Left ventricle myocardium superior (tissue), 1 donor: ENCODE measurements at regions not wholly inside any gene's neighbourhood (a gene's known extent, or its start where the extent isn't known, plus 50 kb on each side); places are given as distances from the start of the nearest gene placed in this dataset.

Experiments
- ATAC-seq: fragments of 200-7000 bp; cut with Tn5 transposase; one replicate; pipeline ENCODE4 v1.9.1; 2020; ENCODE audit warnings: mild to moderate bottlenecking, moderate library complexity
- DNase-seq: peaks from one replicate; pipeline ENCODE4 v3.0.0-alpha.2; 2020
- intact Hi-C: fragments of 100-400 bp; cut with micrococcal nuclease; formaldehyde crosslinking; loops from one replicate; pipeline ENCODE4 v1.11.0; 2022
- donor health status: DM: no; HTN: yes; CAD: no; lungs with severe emphysema.

DNA sequence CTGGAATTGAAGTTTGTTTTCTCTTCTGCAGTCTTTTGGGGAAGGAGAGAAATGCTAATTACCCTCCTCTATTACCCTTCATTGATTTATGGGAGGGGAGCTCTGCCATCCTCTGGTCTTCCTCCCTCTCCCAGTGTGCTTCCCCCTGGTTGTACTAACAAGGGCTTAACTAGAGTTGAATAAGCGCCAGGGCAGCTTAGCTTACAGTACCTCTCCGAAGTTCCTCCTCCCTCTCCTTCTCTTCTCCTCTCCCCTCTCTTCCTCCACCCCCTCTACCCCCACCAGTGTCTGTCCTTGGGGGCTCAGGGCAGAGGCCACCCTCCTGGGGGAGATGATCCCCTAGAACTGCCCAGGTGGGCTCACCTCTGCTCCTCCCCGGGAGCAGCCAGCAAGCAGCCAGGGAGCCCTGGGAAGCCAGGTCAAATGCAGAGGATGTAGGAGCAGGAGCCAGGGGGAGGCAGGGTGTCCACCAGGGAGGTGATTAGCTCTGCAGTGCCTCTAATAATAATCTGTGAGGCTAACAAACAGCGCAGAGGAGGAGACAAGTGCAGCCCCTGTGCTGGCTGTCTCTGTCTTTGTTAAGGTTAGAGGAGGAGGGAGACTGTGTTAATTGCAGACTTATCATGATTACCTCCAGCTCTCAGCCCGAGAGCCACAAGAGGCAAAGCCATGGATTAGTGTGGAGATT lies 191.6 kb upstream of the CADM1 start:
- intact Hi-C loops, result no loop called here
- DNase-seq, result no peak
- ATAC-seq, result no peak

DNA sequence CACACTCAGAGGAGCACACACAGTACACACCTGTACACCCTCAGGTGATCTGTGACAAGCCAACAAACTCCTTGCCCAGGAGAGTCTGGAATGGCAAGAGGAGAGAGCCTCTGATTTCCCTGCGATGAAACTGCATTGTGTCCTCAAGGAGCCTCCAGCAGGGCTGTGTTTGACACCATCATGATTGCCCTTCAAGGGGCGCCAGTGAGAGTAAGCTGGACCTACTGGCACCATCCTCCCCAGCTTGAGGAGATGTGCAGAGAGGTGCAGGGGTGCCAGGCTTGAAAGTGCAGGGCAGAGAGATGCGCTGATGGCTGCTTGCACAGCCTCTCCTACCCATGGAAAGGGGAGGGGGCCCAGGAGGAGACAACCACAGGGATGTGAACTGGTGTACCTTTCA lies 188.8 kb upstream of the CADM1 start:
- DNase-seq (no peak), ATAC-seq (no peak)
- intact Hi-C loops, result no loop called here

DNA sequence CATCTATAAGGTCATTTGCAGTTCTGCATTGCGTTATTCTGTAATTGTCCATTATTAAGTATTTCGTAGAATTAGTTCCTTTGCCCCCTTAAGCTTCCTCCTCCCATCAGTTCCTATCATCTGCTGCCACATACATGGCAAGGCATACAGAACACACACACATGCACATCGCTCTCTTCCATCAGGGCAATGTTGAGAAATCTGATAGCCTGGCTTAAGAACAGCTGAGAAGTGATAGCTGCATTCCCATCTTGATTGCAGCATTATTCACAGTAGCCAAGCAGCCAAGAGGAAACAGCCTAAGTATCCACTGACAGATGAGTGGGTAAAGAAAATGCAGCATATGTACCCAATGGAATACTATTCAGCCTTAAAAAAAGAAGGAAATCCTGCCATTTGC lies 186.8 kb upstream of the CADM1 start:
- intact Hi-C loops, result no loop called here
- DNase-seq (no peak), ATAC-seq (no peak)

DNA sequence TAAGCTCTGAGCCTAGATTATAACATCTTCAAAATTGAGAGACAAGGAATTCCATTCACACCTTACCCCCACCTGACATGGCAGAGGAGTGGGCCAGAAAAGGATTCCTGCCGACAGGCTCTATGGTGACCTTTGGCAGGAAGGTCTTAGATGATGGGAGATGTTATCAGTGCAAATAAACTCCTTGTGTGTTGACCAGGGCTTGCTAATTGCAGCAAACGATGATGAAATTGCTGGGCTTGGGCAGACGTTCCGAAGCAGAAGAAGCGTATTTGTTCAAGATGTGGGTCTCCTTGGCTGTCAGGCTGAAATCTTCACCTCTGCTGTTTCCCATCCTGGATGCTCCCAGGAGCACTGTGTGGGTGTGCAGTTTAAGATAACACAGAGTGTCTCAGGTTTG lies 183.7 kb upstream of the CADM1 start:
- no peak for ATAC-seq
- DNase-seq, result no peak
- intact Hi-C loops, result no loop called here

DNA sequence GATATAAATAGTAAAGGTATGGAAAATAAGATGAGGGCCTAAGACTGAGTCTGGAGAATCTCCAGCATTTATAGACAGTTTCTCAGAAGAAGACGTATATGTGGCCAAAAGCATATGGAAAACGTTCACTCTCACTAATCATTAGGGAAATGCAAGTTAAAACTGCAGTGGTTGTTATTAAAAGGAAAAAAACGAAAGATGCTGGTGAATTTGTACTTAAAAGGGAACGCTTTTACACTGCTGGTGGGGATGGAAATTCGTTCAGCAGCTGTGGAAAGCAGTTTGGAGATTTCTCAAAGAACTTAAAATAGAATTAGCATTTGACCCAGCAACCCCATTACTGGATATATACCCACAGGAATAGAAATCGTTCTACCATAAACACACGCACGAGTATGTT lies 180.5 kb upstream of the CADM1 start:
- DNase-seq (no peak), ATAC-seq (no peak)
- intact Hi-C loops, result no loop called here

DNA sequence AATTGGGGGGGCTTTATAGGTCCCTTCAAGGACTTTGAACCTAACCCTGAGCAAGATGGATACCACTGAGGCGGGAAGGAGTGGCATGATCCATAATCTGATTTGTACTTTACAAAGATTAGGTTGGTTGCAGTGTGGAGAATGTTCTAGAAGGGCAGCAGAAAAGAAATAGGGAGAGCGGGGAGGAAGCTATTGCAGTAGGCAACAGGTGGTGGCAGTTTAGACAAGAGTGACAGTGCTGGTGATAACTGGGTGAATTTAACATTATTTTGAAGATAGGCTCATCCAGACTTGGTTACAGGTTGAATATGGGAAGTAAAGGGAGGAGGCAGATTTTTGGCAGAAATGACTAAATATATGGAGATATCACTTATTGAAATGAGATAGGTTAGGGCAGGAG lies 179.9 kb upstream of the CADM1 start:
- DNase-seq (no peak), ATAC-seq (no peak)
- intact Hi-C loops, result no loop called here

DNA sequence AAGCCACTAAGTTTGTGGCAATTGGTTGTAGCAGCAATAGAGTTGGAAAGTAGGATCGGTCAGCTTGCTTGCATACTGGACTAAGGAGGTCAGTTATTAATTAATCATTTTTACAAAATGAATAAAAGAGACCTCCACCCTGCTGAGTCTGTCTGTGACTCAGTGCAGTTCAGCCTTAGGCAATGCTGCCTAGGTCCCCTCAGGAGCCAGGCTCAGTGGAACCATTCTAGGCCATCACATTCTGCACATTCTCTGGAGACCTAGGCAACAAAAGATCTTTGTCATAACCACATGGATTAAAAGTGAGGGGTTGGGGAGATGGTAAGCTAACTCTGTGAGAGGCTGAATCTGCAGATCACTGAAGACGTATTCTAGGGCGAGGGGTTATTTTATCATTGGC lies 178.7 kb upstream of the CADM1 start:
- intact Hi-C loops, result no loop called here
- no peak for ATAC-seq
- no peak for DNase-seq

DNA sequence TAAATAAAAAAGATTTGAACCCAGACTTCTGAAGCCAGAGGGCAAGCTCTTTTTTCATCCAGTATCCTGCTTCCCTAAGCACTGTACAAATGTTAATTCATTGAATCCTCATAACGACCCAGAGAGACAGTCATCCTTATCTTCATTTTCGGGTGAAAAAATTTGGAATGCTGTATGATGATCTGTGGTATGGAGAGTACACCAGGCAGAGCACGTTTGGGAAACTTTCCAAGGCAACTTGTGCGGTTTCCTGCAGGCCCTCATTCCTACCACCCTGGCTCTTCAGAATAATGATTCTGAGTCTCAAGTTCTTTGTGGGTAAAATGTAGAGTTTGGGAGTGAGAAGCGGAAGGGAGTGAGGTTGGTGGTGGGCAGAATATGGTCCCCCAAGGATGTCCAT lies 177.9 kb upstream of the CADM1 start:
- intact Hi-C loops, result no loop called here
- DNase-seq (no peak), ATAC-seq (no peak)

DNA sequence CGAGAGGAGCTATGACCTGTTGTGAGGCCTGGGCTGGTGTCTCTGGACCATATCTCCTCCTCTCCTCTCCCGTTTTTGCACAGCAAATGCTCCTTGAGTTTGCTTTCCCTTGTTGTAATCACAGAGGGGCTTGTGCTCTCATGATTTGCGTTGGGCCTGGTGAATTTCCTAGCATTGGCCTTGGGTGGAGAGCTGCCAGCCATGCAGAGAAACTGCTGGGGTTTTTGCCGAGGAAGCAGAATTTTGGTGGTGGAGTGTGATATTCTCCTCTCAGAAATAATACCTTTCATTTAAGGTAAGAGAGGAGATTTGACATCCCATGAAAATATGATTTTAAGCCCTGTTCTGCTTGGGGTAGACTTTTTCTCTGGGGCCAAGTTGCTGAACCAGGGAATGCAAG lies 175.7 kb upstream of the CADM1 start:
- intact Hi-C loops, result no loop called here
- DNase-seq (no peak), ATAC-seq (no peak)

DNA sequence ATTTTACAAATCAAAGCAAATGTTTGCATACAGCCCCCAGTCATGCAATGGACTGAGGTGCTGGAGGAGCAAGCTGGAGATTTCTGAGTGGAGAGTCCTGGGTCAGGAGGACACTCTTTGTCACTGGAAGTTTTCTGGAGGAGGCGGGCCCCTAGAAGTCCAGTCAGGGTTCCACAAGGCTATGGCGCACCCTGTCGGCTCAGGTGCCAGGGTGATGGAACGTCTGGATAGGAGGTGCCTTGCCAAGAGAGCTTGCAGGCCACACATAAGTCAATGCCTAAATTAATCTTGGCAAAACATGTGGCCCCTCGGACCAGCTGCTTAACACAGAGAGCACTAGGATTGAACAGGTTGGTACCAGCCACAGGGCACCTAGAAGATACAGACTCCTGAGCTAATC lies 174.7 kb upstream of the CADM1 start:
- DNase-seq (peak; percentile 61), ATAC-seq (peak; percentile 83)
- intact Hi-C loops, result no loop called here

DNA sequence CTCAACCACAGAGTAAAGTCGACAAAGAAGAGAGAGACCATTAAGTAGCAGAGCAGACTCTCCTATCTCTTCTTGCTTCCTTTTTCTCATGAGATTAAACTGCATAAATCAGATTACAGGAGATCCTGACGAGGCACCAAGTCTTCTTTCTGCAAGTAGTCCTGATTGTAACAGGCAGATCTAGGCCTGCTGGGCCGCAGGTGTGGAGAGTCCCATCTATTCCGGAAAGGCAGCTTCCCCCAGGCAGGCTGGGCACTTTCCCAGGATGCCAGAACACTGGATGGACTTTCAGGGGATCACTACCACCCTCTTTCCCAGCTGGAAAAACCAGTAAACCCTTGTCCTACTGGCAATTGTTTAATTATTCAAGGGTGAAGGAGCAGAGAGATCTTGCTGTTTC lies 173.0 kb upstream of the CADM1 start:
- ATAC-seq, result no peak
- DNase-seq, result no peak
- intact Hi-C loops, result no loop called here

DNA sequence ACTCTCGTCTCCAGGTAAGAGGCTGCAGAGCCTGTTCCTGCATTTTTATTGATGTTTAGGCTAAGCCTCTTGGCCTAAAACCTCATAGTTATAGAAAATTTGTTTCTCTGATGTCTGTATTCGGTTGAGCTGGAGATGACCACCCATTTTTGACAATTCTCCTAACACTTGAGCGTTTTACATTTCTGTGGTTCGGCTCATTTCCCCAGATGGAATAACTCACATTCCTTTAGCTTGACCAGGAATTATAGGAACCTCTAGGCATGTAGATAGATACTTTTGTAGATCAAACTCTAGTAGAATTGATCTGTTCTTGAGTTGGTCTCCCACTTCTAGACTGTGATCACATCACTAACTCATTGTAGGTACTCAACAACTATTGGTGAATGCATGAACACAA lies 172.6 kb upstream of the CADM1 start:
- intact Hi-C loops, result no loop called here

DNA sequence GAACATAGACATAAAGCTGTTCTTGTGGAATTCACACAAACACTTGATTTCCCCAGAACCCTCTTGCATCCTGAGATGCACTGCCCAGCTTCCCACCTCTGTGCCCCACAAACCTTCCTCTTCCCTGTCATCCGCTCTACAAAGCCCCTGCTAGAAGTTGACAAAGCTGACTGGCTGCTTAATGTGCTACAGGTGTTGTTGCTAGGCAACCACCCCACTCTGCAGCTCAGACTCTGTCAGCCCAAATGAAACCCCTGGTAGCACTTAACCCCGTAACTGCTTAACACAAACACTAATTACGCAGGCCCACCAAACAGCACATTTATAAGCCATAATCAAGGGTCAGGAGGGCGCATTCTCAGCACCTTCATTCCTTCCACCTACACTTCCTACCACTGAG lies 172.0 kb upstream of the CADM1 start:
- DNase-seq, result no peak
- intact Hi-C loops, result no loop called here
- no peak for ATAC-seq

More for the DNA sequence above, 172.6 kb upstream of the CADM1 start:
- DNase-seq (no peak), ATAC-seq (no peak)

DNA sequence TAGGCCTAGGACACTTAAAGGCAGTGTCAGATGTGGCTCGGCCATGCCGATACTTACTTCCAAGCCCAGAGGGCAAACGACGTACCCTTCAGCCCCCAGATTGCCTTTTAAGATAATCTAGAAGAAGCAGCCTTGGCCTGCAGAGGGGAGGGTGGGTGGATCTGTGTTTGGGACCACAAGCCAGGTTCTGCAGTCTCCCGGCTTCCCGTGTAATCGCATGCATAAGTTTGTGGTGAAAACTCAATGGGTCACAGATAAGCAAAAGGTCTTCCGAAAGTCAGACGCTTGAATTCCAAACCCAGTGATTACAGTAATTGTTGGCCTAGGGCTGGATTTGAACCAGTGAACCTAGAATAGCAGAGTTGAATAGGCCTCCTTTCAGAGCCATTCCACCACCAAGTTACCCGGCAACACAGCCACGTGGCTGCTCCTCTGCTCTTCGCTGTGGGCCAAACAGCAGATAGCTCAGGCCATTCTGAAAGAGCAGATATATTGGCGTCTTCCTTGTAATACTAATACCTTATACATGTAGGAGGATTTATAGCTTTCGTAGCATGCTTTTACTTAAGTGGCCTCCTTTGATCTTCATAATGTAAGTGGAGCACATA lies 170.8 kb upstream of the CADM1 start:
- ATAC-seq (no peak), DNase-seq (no peak)
- intact Hi-C loops, result no loop called here

DNA sequence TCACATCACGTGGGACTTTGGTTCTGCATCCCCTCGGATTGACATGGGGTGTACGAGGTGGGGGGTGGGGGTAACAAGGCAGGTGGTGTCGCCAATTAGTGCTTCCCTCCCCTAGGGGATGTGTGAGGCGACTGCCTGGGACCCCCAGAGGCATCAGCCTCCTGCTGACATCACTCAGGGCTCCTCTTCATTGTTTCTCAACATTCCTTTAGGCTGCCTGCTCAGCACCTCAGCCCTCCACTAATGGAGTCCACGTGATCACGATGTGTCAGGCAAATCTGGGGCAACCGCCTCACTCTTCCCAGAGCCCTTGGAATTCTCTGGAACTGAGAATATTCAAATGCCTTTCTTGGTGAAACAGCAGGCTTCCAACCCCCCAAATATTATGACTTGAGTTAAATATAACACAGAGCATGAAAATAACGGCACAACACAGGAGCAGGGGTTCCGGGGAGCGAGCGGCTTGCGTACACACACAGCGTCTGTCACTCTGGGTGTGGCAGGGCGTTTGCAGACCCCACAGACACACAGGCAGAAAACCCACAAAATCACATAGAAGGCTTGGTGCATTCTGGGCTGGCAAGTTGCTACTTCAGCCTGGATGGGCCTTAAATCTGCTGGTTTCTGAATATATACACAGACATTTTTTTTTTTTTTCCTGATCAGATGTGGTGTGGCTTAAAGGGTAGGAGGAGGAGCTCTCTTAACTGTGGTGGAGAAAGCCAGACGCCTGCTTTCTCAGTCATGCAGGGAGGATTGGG lies 170.1 kb upstream of the CADM1 start:
- ATAC-seq, result no peak
- DNase-seq, result no peak
- intact Hi-C loops, result no loop called here

DNA sequence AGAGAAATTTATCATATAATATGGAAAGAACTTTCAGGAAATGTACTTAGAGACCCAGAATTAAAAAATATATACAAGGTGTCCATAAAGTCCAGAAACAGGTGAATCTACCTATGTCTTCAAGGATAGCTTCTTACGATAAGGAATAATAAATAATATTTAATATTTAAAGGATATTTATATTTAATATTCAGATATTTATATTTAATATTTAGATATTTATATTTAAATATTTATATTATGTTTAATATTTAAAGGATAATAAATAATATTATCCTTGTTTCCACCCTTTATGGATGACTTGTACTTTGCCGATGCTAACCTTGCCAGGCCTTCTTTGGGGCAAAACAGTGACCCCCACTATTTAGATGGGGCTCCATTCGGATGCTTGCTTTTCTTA lies 169.5 kb upstream of the CADM1 start:
- DNase-seq (no peak), ATAC-seq (no peak)
- intact Hi-C loops, result no loop called here

DNA sequence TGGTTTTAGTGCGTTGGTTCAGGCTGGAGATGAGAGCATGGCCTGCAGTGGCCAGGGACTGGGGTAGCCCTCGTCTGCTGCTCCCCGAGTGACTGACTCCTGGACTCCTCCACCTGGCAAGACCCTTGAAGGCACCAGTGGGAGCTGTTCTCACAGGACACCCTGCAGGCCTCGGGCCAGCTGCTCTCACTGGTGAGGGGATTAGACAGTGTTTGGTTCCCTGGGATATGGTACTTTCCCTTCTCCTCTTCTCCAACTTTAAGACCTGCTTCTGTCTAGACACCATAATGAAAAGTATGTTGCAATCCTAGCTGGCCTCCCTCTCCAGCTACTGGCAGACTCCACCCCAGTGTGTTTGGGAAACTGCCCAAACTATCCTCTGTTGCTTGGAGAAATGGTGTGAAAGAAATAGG lies 168.8 kb upstream of the CADM1 start:
- peak; percentile 92 for ATAC-seq
- intact Hi-C loops, result no loop called here

DNA sequence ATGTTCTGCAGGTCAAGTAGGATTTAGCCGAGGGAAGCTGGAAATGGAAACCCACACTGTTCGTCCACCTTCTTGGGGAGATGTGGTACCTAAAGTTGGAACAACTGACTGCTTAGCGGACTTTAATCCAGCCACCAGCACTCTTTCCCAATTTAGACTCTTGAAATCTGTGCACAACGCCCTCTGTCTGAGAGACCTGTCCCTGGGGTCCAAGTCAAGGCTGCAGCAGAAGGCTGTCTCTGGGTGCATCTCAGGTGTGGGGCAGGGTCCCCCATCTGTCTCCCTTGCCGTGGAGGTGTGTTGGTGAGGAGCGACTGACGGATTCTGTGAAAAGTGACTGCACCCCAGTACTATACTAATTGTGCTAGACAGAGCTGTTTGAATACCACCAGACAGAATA lies 168.2 kb upstream of the CADM1 start:
- ATAC-seq, result no peak
- no peak for DNase-seq
- intact Hi-C loops, result no loop called here

More for the DNA sequence above, 168.8 kb upstream of the CADM1 start:
- DNase-seq, result peak; percentile 51

DNA sequence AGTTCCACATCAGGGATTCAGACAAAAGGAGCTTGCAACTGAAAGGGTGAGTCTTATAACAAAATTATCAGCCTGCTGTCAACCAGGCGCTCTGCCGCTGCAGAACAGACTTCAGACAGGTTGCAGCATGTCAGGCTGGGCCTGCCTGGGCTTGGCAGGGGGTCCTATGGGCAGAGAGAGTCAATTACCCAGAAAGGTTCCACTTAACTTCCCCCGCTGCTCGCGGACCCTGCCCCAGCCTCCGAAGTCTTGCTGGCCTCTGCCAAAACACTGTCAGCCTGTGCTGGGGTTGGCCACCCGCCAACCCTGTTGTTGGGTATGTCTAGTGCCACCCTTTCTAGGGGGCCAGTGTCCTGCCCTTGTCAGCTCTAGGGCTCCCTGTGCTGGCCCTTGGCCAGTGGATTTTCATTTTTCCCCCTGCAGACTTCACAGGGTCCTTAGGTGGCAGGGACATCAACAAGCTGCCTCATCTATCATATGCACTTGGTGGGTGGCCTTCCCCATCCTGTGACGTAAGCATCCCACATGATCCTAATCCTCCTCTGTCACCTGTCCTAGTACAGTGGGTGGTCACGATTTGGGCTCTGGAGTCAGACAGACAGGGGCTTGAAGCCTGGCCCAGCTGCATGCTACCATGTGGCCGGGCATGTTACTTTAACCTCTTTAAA lies 166.5 kb upstream of the CADM1 start:
- no peak for ATAC-seq
- intact Hi-C loops, result no loop called here
- peak; percentile 43 for DNase-seq

DNA sequence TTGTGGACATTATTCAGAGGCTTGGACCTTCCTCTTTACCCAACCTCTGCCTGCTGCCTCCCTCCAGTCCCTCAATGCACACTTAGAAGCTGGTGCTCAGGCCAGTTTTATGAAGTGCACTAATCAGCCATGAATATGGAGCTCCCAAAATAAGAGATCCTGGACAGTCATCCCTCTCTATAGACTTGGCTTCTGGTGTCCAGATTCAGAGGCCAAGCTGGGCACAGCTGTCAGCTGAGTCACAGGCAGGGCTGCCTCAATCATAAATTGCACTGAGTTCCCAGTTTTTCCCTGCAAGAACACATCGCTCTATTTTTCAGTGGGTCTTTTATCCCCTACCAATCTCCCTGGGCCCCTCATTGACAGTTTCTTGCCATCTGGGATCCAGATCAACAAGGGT lies 161.7 kb upstream of the CADM1 start:
- intact Hi-C loops, result no loop called here
- DNase-seq, result peak; percentile 41

More for the DNA sequence above, 161.7 kb upstream of the CADM1 start:
- ATAC-seq, result peak; percentile 62
